Stimulated activated CD8-positive, alpha-beta memory T cell treated with anti-CD3 and anti-CD28 coated beads, Interleukin-4, amount 100 ng/mL, for 48 hours (primary cell): ENCODE measurements at regions not wholly inside any gene's neighbourhood (a gene's known extent, or its start where the extent isn't known, plus 50 kb on each side); places are given as distances from the start of the nearest gene placed in this dataset.
"Not testable (repeated sequence)": the region's sequence is repeated elsewhere in the genome, so short reads cannot be mapped to it uniquely, and the experiment has no call there.

Source experiments
- DNase-seq: peaks from one replicate; pipeline ENCODE4 v3.0.0-alpha.2; 2020

GRCh38 chr6:9795880-9796279 is 619.0 kb downstream of the TFAP2A start:
- no peak for DNase-seq

GRCh38 chr6:9789201-9789600 is 625.7 kb downstream of the TFAP2A start:
- no peak for DNase-seq

- no peak for DNase-seq
Observed at GRCh38 chr6:9784786-9785185, 630.1 kb downstream of the TFAP2A start.

- no peak for DNase-seq
Observed at GRCh38 chr6:9783567-9783966, 631.3 kb downstream of the TFAP2A start.

- DNase-seq = no peak
Observed at GRCh38 chr6:9766240-9766915, 648.5 kb downstream of the TFAP2A start.

- DNase-seq = no peak
Observed at GRCh38 chr6:9761220-9761619, 653.7 kb downstream of the TFAP2A start.

- no peak for DNase-seq
Observed at GRCh38 chr6:9754515-9754914, 660.4 kb downstream of the TFAP2A start.

GRCh38 chr6:9745966-9746365 is 668.9 kb downstream of the TFAP2A start:
- no peak for DNase-seq

- DNase-seq = no peak
Observed at GRCh38 chr6:9745476-9745875, 669.4 kb downstream of the TFAP2A start.

GRCh38 chr6:9744119-9744518 is 670.8 kb downstream of the TFAP2A start:
- DNase-seq = no peak

GRCh38 chr6:9732056-9732455 is 682.8 kb downstream of the TFAP2A start:
- DNase-seq = no peak

- not testable (repeated sequence) for DNase-seq
Observed at GRCh38 chr6:9725776-9726175, 689.1 kb downstream of the TFAP2A start.

GRCh38 chr6:9717568-9717967 is 697.3 kb downstream of the TFAP2A start:
- no peak for DNase-seq

- DNase-seq = no peak
Observed at GRCh38 chr6:9711365-9711764, 703.5 kb downstream of the TFAP2A start.

- DNase-seq = no peak
Observed at GRCh38 chr6:9710574-9710973, 704.3 kb downstream of the TFAP2A start.

GRCh38 chr6:9708600-9708999 is 706.3 kb downstream of the TFAP2A start:
- no peak for DNase-seq

- DNase-seq = no peak
Observed at GRCh38 chr6:9704989-9705388, 709.9 kb downstream of the TFAP2A start.

- DNase-seq = no peak
Observed at GRCh38 chr6:9702914-9703313, 712.0 kb downstream of the TFAP2A start.

GRCh38 chr6:9699888-9700287 is 715.0 kb downstream of the TFAP2A start:
- no peak for DNase-seq

- DNase-seq = no peak
Observed at GRCh38 chr6:9697263-9697931, 717.5 kb downstream of the TFAP2A start.

GRCh38 chr6:9690388-9690787 is 724.5 kb downstream of the TFAP2A start:
- no peak for DNase-seq

GRCh38 chr6:9680727-9681126 is 734.1 kb downstream of the TFAP2A start:
- not testable (repeated sequence) for DNase-seq

GRCh38 chr6:9675122-9675521 is 739.8 kb downstream of the TFAP2A start:
- no peak for DNase-seq

GRCh38 chr6:9659848-9660247 is 755.0 kb downstream of the TFAP2A start:
- no peak for DNase-seq

- DNase-seq = no peak
Observed at GRCh38 chr6:9657994-9658393, 756.9 kb downstream of the TFAP2A start.
